Tibial nerve (tissue), 4 donors: ENCODE measurements at regions not wholly inside any gene's neighbourhood (a gene's known extent, or its start where the extent isn't known, plus 50 kb on each side); places are given as distances from the start of the nearest gene placed in this dataset.
"Not testable (repeated sequence)": the region's sequence is repeated elsewhere in the genome, so short reads cannot be mapped to it uniquely, and the experiment has no call there.

Source experiments
- DNase-seq, 2 donors: peaks; one replicate each; pipeline ENCODE4 v3.0.0-alpha.2; 2019; ENCODE audit warnings: low spot score in 2 of 2
- H3K27ac ChIP-seq, 4 donors: fragments of 200-600 bp; sonication (generic) in 3 of 4; one replicate each; pipeline ENCODE4 v1.5.1; 2017 to 2019; ENCODE audit warnings: mild to moderate bottlenecking in 1 of 4
- H3K27me3 ChIP-seq, 2 donors: fragments of 200-600 bp; sonication (generic) in 1 of 2; one replicate each; pipeline versions ENCODE4 v1.5.1 to v1.6.0; 2017 to 2019
- H3K36me3 ChIP-seq, 3 donors: fragments of 200-600 bp; sonication (generic); one replicate each; pipeline ENCODE4 v1.5.1; 2018 to 2019
- H3K4me1 ChIP-seq, 4 donors: fragments of 200-600 bp; sonication (generic) in 3 of 4; one replicate each; pipeline ENCODE4 v1.5.1; 2017 to 2019
- H3K4me3 ChIP-seq, 4 donors: fragments of 200-600 bp; sonication (generic) in 3 of 4; one replicate each; pipeline ENCODE4 v1.5.1; 2017 to 2019; ENCODE audit warnings: mild to moderate bottlenecking in 1 of 4, moderate library complexity in 1 of 4
- H3K9me3 ChIP-seq, 4 donors: fragments of 200-600 bp; sonication (generic) in 3 of 4; one replicate each; pipeline ENCODE4 v1.5.1; 2017 to 2019
- EP300 ChIP-seq, 2 donors: sonication (generic); formaldehyde crosslinking; IDR thresholded peaks; one replicate each; pipeline ENCODE4 v1.6.1; 2017; ENCODE audit warnings: antibody characterized with exemption in 2 of 2, mild to moderate bottlenecking in 1 of 2
- POLR2A ChIP-seq, 2 donors: fragments of 450-650 bp; IDR thresholded peaks; one replicate each; pipeline ENCODE4 v1.6.1; 2017; ENCODE audit warnings: antibody characterized with exemption in 2 of 2, mild to moderate bottlenecking in 2 of 2, moderate library complexity in 2 of 2
- WGBS, 2 donors: methylation state at CpG; one replicate each; pipeline ENCODE4 v1.1.5; 2018; 5-methylcytosine and 5-hydroxymethylcytosine counted together
- TF ChIP-seq, protein P1 (sequence below), 5 experiments: fragments of 200-600 bp in 3 of 5; fragments of 450-650 bp in 2 of 5; sonication (generic) in 3 of 5; IDR thresholded peaks; one replicate each; pipeline ENCODE4 v1.5.1; 2016 to 2019; ENCODE audit warnings: antibody characterized with exemption in 5 of 5, mild to moderate bottlenecking in 3 of 5, moderate library complexity in 2 of 5

GRCh38 chr6:166237617-166238016 lies 70.0 kb upstream of the TBXT start:
- TF ChIP-seq, protein P1, sequence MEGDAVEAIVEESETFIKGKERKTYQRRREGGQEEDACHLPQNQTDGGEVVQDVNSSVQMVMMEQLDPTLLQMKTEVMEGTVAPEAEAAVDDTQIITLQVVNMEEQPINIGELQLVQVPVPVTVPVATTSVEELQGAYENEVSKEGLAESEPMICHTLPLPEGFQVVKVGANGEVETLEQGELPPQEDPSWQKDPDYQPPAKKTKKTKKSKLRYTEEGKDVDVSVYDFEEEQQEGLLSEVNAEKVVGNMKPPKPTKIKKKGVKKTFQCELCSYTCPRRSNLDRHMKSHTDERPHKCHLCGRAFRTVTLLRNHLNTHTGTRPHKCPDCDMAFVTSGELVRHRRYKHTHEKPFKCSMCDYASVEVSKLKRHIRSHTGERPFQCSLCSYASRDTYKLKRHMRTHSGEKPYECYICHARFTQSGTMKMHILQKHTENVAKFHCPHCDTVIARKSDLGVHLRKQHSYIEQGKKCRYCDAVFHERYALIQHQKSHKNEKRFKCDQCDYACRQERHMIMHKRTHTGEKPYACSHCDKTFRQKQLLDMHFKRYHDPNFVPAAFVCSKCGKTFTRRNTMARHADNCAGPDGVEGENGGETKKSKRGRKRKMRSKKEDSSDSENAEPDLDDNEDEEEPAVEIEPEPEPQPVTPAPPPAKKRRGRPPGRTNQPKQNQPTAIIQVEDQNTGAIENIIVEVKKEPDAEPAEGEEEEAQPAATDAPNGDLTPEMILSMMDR (IDR thresholded peaks at IDR 0.05) = no peak
- TF ChIP-seq POLR2A (IDR thresholded peaks at IDR 0.05) = no peak
- Histone ChIP-seq H3K27ac (no peak overlapping the region), H3K36me3 (no peaks in the 10 kb centered on the region), H3K27me3 (peaks cover 0 to 10% of the 10 kb centered on the region in 2 donors), H3K9me3 (no peaks in the 10 kb centered on the region), H3K4me3 (no peak overlapping the region), H3K4me1 (no peaks in the 10 kb centered on the region)
- DNase-seq = no peak
- WGBS, 2 donors = 56 to 60% methylated on average over 5 of the region's 5 CpGs

GRCh38 chr6:166236596-166236995 lies 68.9 kb upstream of the TBXT start:
- TF ChIP-seq, protein P1 (IDR thresholded peaks at IDR 0.05) = no peak
- TF ChIP-seq EP300 (IDR thresholded peaks at IDR 0.05) (no peak), POLR2A (IDR thresholded peaks at IDR 0.05) (no peak)
- H3K27me3 ChIP-seq = peaks cover 0 to 10% of the 10 kb centered on the region in 2 donors

GRCh38 chr6:166235666-166236292 lies 68.1 kb upstream of the TBXT start:
- H3K4me3 ChIP-seq = no peak overlapping the region
- no peaks in the 10 kb centered on the region for H3K4me1 ChIP-seq
- no peaks in the 10 kb centered on the region for H3K9me3 ChIP-seq
- TF ChIP-seq, protein P1 (IDR thresholded peaks at IDR 0.05) = no peak
- TF ChIP-seq EP300 (IDR thresholded peaks at IDR 0.05) (no peak), POLR2A (IDR thresholded peaks at IDR 0.05) (no peak)
- no peak overlapping the region for H3K27ac ChIP-seq
- no peaks in the 10 kb centered on the region for H3K36me3 ChIP-seq
- H3K27me3 ChIP-seq = peaks cover 0 to 10% of the 10 kb centered on the region in 2 donors
- DNase-seq = no peak
- 87 to 88% methylated on average over 17 of the region's 17 CpGs for WGBS, 2 donors

More at GRCh38 chr6:166236596-166236995, 68.9 kb upstream of the TBXT start:
- Histone ChIP-seq H3K9me3 (no peaks in the 10 kb centered on the region), H3K36me3 (no peaks in the 10 kb centered on the region), H3K4me3 (no peak overlapping the region), H3K27ac (no peak overlapping the region), H3K4me1 (no peaks in the 10 kb centered on the region)
- no peak for DNase-seq
- 82 to 84% methylated on average over 13 of the region's 13 CpGs for WGBS, 2 donors

GRCh38 chr6:166231181-166231580 lies 63.5 kb upstream of the TBXT start:
- H3K27me3 ChIP-seq = peaks cover 0 to 25% of the 10 kb centered on the region in 2 donors
- not testable (repeated sequence) for H3K9me3 ChIP-seq, H3K27ac ChIP-seq

GRCh38 chr6:166228839-166229528 lies 61.3 kb upstream of the TBXT start:
- DNase-seq = no peak
- H3K27ac ChIP-seq = no peak overlapping the region
- no peaks in the 10 kb centered on the region for H3K9me3 ChIP-seq
- 25% methylated on average over 16 of the region's 16 CpGs for WGBS, 2 donors
- no peaks in the 10 kb centered on the region for H3K4me1 ChIP-seq
- H3K27me3 ChIP-seq = peaks cover 0 to 22% of the 10 kb centered on the region in 2 donors
- TF ChIP-seq EP300 (IDR thresholded peaks at IDR 0.05) = no peak
- TF ChIP-seq, protein P1 (IDR thresholded peaks at IDR 0.05) = no peak
- TF ChIP-seq POLR2A (IDR thresholded peaks at IDR 0.05) = no peak
- H3K36me3 ChIP-seq = no peaks in the 10 kb centered on the region
- H3K4me3 ChIP-seq = no peak overlapping the region

More at GRCh38 chr6:166231181-166231580, 63.5 kb upstream of the TBXT start:
- not testable (repeated sequence) for H3K4me3 ChIP-seq, H3K4me1 ChIP-seq, H3K36me3 ChIP-seq, DNase-seq
- 91 to 93% methylated on average over 2 of the region's 2 CpGs for whole genome bisulfite sequencing, 2 donors
